Stomach (tissue), 4 donors: ENCODE measurements at regions not wholly inside any gene's neighbourhood (a gene's known extent, or its start where the extent isn't known, plus 50 kb on each side); places are given as distances from the start of the nearest gene placed in this dataset.

Experiments
- CTCF ChIP-seq, 7 experiments: fragments of 450-650 bp in 4 of 7; fragments of 200-600 bp in 3 of 7; sonication (generic) in 3 of 7; IDR thresholded peaks; one replicate each; pipeline ENCODE4 v1.5.1; 2016 to 2019; ENCODE audit warnings: antibody characterized with exemption in 7 of 7, control low read depth in 2 of 7, mild to moderate bottlenecking in 1 of 7
- EP300 ChIP-seq: sonication (generic); formaldehyde crosslinking; IDR thresholded peaks from one replicate; pipeline ENCODE4 v1.6.1; 2017; ENCODE audit warnings: antibody characterized with exemption
- POLR2A ChIP-seq, 4 donors: fragments of 450-650 bp; IDR thresholded peaks; one replicate each; pipeline ENCODE4 v1.6.1; 2016; ENCODE audit warnings: antibody characterized with exemption in 4 of 4, control low read depth in 2 of 4, mild to moderate bottlenecking in 1 of 4, moderate library complexity in 1 of 4
- POLR2AphosphoS5 ChIP-seq, 3 donors: sonication (generic); formaldehyde crosslinking; IDR thresholded peaks; one replicate each; pipeline ENCODE4 v1.6.1; 2016; ENCODE audit warnings: antibody characterized with exemption in 3 of 3

GRCh38 chr7:47685151-47685550 is 103.2 kb upstream of the TNS3 start:
- TF ChIP-seq CTCF (IDR thresholded peaks at IDR 0.05) = no peak
- no peak for TF ChIP-seq POLR2A (IDR thresholded peaks at IDR 0.05)
- TF ChIP-seq EP300 = no peak
- TF ChIP-seq POLR2AphosphoS5 (IDR thresholded peaks at IDR 0.05) = no peak
